ENCODE measurements at regions not wholly inside any gene's neighbourhood (a gene's known extent, or its start where the extent isn't known, plus 50 kb on each side); places are given as distances from the start of the nearest gene placed in this dataset.

DNA sequence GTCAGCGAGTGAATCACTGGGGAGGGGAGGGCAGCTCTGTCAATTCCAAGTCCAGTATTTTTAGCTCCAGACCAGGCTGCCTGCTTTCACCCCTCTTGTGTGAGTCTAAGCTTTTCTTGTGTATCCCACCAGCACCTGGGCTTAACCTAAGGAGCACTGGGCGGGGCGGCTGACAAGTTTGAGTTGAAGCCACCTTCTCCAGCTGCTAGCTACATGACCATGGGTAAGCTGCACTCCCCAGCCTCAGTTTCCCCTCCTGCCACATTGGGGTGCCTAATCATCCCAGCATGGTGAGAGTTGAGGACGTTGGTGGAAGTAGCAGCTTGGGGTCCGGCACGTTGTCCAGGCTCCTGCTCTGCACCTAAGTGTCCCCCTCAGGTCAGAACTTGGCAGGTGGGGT, 89.8 kb upstream of the PCBD1 start:
- intact Hi-C loops (cut with micrococcal nuclease) (no loop called here), in situ Hi-C loops (cut with MboI) (no loop called here)
- H3K9me3 ChIP-seq (replicated peaks; ENCODE audit: control insufficient read depth, insufficient read depth, low read depth, low read length) = no peaks in the 10 kb centered on the region
- FAIRE-seq = no peak
- H3K27me3 ChIP-seq (ENCODE audit: control insufficient read depth in 2 of 2, insufficient read depth in 2 of 2, low read length in 2 of 2) = peaks cover 14 to 76% of the 10 kb centered on the region in 2 experiments; a peak in 4 of 5 replicates
- ATAC-seq = no peak
- no peaks in the 10 kb centered on the region for H3K9me1 ChIP-seq (ENCODE audit: control insufficient read depth, insufficient read depth, low read length)
- H3K27ac ChIP-seq (ENCODE audit: extremely low read depth, low read depth, low read length) = no peak overlapping the region
- H3K36me3 ChIP-seq (ENCODE audit: control insufficient read depth, insufficient read depth, low read length) = no peaks in the 10 kb centered on the region
- 0% methylated on average over 6 of the region's 6 CpGs for WGBS (ENCODE audit: insufficient coverage, low coverage, missing lambda C conversion rate)
- CTCF ChIA-PET (ENCODE audit: low intra/inter-chr PET ratio) = no interaction called here
- POLR2A ChIA-PET = interaction anchor here (0.6 to 2.0 kb wide), 4 partner anchors 9 to 41 kb away, joined by 3 to 5 read pairs (median 3); no protein-coding TSS in a partner anchor
- TF ChIP-seq FOXP4 (CRISPR knock-in tag; IDR thresholded peaks at IDR 0.05; ENCODE audit: borderline replicate concordance) = no peak
- no peak for TF ChIP-seq XRCC4 (IDR thresholded peaks at IDR 0.05; ENCODE audit: extremely low read depth, insufficient read depth, insufficient read length)
- TF ChIP-seq ZNF609 (CRISPR knock-in tag; IDR thresholded peaks at IDR 0.05; ENCODE audit: borderline replicate concordance) = no peak
- no peak for TF ChIP-seq MTF1 (CRISPR knock-in tag; IDR thresholded peaks at IDR 0.05; ENCODE audit: borderline replicate concordance)
- TF ChIP-seq ZSCAN29 (IDR thresholded peaks at IDR 0.05) = no peak
- no peak for TF ChIP-seq NFE2L1 (tag; IDR thresholded peaks at IDR 0.05; ENCODE audit: borderline replicate concordance, low read depth)
- TF ChIP-seq KLF13 (tag; IDR thresholded peaks at IDR 0.05; ENCODE audit: borderline replicate concordance, low read depth) = no peak
- no peak for TF ChIP-seq HDGF (IDR thresholded peaks at IDR 0.05)
- TF ChIP-seq SNIP1 (IDR thresholded peaks at IDR 0.05; ENCODE audit: low read depth) = no peak
- TF ChIP-seq RFX1 (IDR thresholded peaks at IDR 0.05) = no peak
- no peak for TF ChIP-seq CAMTA2 (CRISPR knock-in tag; conservative IDR thresholded peaks at IDR 0.05)
- no peak overlapping the region for H3K4me3 ChIP-seq
- no peak overlapping the region for H3K4me2 ChIP-seq (ENCODE audit: insufficient read depth, low read length)
- no peaks in the 10 kb centered on the region for H3K4me1 ChIP-seq (replicated peaks in 1 of 2; ENCODE audit: control insufficient read depth in 2 of 2, insufficient read depth in 2 of 2, low read length in 2 of 2)
- H3K79me2 ChIP-seq (ENCODE audit: control insufficient read depth, insufficient read depth, low read length) = no peaks in the 10 kb centered on the region
- no peak overlapping the region for H2AFZ ChIP-seq (ENCODE audit: low read depth, low read length)
- no peaks in the 10 kb centered on the region; the same call in 1 of the 2 replicates for H4K20me1 ChIP-seq (replicated peaks; ENCODE audit: control insufficient read depth, insufficient read depth, low read length)
- H3K9ac ChIP-seq (ENCODE audit: insufficient read depth in 1 of 2, low read depth in 2 of 2, low read length in 2 of 2) = no peak overlapping the region
- BruUV-seq (replicated peaks) = no TSS peak
- no peak for DNase-seq (ENCODE audit: extremely low read depth in 1 of 4, low spot score in 3 of 4)

All from K562 (cell line).